ENCODE measurements at regions not wholly inside any gene's neighbourhood (a gene's known extent, or its start where the extent isn't known, plus 50 kb on each side); places are given as distances from the start of the nearest gene placed in this dataset.

DNA sequence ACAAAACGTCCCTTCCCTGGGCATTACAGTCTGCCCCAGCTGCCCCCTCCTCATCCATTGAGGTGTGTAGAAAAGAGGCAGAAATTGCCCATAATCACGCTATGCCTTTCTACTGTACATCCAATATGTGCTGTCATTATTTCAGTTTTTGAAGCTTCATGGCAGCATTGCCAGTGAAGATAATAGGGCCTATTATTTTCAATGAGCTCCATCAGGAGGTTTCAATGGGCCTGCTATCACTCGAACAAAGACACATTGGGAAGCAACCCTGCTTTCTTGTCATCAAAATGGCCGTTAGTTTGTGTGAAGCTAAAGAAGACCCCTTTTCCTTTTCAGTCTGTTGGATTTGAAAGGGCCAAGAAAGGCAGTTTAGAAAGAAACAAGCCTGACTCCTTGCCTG, 653.8 kb downstream of the NOVA1 start:
- TF ChIP-seq EZH2 (IDR thresholded peaks at IDR 0.05; ENCODE audit: borderline replicate concordance) = no peak
- TF ChIP-seq, protein P1, sequence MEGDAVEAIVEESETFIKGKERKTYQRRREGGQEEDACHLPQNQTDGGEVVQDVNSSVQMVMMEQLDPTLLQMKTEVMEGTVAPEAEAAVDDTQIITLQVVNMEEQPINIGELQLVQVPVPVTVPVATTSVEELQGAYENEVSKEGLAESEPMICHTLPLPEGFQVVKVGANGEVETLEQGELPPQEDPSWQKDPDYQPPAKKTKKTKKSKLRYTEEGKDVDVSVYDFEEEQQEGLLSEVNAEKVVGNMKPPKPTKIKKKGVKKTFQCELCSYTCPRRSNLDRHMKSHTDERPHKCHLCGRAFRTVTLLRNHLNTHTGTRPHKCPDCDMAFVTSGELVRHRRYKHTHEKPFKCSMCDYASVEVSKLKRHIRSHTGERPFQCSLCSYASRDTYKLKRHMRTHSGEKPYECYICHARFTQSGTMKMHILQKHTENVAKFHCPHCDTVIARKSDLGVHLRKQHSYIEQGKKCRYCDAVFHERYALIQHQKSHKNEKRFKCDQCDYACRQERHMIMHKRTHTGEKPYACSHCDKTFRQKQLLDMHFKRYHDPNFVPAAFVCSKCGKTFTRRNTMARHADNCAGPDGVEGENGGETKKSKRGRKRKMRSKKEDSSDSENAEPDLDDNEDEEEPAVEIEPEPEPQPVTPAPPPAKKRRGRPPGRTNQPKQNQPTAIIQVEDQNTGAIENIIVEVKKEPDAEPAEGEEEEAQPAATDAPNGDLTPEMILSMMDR (IDR thresholded peaks at IDR 0.05; ENCODE audit: poor library complexity) = no peak

Measured in hepatocyte (in vitro differentiated cells).